Ishikawa (cell line): ENCODE measurements at regions not wholly inside any gene's neighbourhood (a gene's known extent, or its start where the extent isn't known, plus 50 kb on each side); places are given as distances from the start of the nearest gene placed in this dataset.

ENCODE experiments used
- CEBPB ChIP-seq: IDR thresholded peaks from 2 replicates; pipeline ENCODE4 v1.6.1; 2012
- CREB1 ChIP-seq: IDR thresholded peaks from 2 replicates; pipeline ENCODE4 v1.6.1; 2012; ENCODE audit warnings: low read depth
- EGR1 ChIP-seq: IDR thresholded peaks from 2 replicates; pipeline ENCODE4 v1.6.1; 2012
- EP300 ChIP-seq: IDR thresholded peaks from 2 replicates; pipeline ENCODE4 v1.6.1; 2012; ENCODE audit warnings: borderline replicate concordance
- FOXM1 ChIP-seq: IDR thresholded peaks from 2 replicates; pipeline ENCODE4 v1.6.1; 2012; ENCODE audit warnings: low read depth, borderline replicate concordance
- MAX ChIP-seq: IDR thresholded peaks from 2 replicates; pipeline ENCODE4 v1.6.1; 2012
- NFIC ChIP-seq: IDR thresholded peaks from 2 replicates; pipeline ENCODE4 v1.6.1; 2012
- RAD21 ChIP-seq: IDR thresholded peaks from 2 replicates; pipeline ENCODE4 v1.6.1; 2012; ENCODE audit warnings: low read depth
- TAF1 ChIP-seq: IDR thresholded peaks from 2 replicates; pipeline ENCODE4 v1.6.1; 2012; ENCODE audit warnings: low read depth, mild to moderate bottlenecking
- TCF12 ChIP-seq: IDR thresholded peaks from 2 replicates; pipeline ENCODE4 v1.6.1; 2012; ENCODE audit warnings: low read depth
- TEAD4 ChIP-seq: IDR thresholded peaks from 2 replicates; pipeline ENCODE4 v1.6.1; 2012
- YY1 ChIP-seq: IDR thresholded peaks from 2 replicates; pipeline ENCODE4 v1.6.1; 2012; ENCODE audit warnings: low read depth
- ZBTB7A ChIP-seq: IDR thresholded peaks from 2 replicates; pipeline ENCODE4 v1.6.1; 2012; ENCODE audit warnings: low read depth
- TF ChIP-seq, protein P1 (sequence below): IDR thresholded peaks from 2 replicates; pipeline ENCODE4 v1.6.1; 2012
- TF ChIP-seq, protein P2 (sequence below): IDR thresholded peaks from 2 replicates; pipeline ENCODE4 v1.6.1; 2012; ENCODE audit warnings: low read depth, mild to moderate bottlenecking

- no peak for TF ChIP-seq NFIC
Observed at GRCh38 chr10:44301781-44302355, 83.0 kb downstream of the CXCL12 start.

GRCh38 chr10:44300666-44301649, 83.9 kb downstream of the CXCL12 start:
- TF ChIP-seq TCF12 (peak; percentile 53; the same call in 1 of the 2 replicates), NFIC (peak; percentile 75), TEAD4 (no peak)

- no peak for TF ChIP-seq NFIC
- no peak for TF ChIP-seq FOXM1
- TF ChIP-seq MAX = no peak
- no peak for TF ChIP-seq EP300
- no peak for TF ChIP-seq TCF12
- no peak for TF ChIP-seq YY1
- no peak for TF ChIP-seq CEBPB
Observed at GRCh38 chr10:44298713-44299112, 86.2 kb downstream of the CXCL12 start.

- no peak for TF ChIP-seq MAX
- TF ChIP-seq CREB1 = no peak
- TF ChIP-seq YY1 = no peak
- TF ChIP-seq RAD21 = no peak
- no peak for TF ChIP-seq FOXM1
- no peak for TF ChIP-seq EGR1
- no peak for TF ChIP-seq CEBPB
- no peak for TF ChIP-seq TEAD4
- TF ChIP-seq, protein P1, sequence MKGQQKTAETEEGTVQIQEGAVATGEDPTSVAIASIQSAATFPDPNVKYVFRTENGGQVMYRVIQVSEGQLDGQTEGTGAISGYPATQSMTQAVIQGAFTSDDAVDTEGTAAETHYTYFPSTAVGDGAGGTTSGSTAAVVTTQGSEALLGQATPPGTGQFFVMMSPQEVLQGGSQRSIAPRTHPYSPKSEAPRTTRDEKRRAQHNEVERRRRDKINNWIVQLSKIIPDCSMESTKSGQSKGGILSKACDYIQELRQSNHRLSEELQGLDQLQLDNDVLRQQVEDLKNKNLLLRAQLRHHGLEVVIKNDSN = no peak
- TF ChIP-seq ZBTB7A = no peak
- no peak for TF ChIP-seq NFIC
- no peak for TF ChIP-seq TAF1
- TF ChIP-seq, protein P2, sequence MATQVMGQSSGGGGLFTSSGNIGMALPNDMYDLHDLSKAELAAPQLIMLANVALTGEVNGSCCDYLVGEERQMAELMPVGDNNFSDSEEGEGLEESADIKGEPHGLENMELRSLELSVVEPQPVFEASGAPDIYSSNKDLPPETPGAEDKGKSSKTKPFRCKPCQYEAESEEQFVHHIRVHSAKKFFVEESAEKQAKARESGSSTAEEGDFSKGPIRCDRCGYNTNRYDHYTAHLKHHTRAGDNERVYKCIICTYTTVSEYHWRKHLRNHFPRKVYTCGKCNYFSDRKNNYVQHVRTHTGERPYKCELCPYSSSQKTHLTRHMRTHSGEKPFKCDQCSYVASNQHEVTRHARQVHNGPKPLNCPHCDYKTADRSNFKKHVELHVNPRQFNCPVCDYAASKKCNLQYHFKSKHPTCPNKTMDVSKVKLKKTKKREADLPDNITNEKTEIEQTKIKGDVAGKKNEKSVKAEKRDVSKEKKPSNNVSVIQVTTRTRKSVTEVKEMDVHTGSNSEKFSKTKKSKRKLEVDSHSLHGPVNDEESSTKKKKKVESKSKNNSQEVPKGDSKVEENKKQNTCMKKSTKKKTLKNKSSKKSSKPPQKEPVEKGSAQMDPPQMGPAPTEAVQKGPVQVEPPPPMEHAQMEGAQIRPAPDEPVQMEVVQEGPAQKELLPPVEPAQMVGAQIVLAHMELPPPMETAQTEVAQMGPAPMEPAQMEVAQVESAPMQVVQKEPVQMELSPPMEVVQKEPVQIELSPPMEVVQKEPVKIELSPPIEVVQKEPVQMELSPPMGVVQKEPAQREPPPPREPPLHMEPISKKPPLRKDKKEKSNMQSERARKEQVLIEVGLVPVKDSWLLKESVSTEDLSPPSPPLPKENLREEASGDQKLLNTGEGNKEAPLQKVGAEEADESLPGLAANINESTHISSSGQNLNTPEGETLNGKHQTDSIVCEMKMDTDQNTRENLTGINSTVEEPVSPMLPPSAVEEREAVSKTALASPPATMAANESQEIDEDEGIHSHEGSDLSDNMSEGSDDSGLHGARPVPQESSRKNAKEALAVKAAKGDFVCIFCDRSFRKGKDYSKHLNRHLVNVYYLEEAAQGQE = no peak
- no peak for TF ChIP-seq TCF12
Observed at GRCh38 chr10:44297963-44298362, 86.9 kb downstream of the CXCL12 start.

DNA sequence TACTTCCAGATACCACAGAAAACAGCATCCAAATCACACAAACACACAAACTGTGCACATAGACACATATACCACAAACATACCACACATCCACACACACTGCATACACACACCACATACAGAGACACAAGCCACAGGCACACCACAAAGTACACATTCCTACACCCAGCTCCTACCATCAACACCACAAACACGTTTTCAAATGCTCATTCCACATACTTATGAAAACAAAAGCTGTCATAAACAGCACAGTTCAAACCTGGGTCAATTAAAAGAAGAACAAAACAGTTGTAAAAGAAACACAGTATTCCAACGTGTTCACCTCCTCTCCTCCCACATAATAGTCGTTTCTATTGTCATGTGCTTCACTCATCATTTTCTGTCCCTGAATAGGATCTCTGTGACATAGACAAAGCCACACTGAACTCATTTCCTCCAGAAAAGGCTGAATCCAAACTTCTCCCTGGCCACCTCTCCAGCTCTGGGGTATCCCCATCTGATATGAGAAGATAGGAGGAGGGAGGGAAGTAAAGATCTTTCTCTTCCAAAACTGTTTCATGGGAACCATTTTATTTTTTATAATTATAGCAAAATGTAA, 89.2 kb downstream of the CXCL12 start:
- TF ChIP-seq TAF1 (no peak), MAX (no peak)

DNA sequence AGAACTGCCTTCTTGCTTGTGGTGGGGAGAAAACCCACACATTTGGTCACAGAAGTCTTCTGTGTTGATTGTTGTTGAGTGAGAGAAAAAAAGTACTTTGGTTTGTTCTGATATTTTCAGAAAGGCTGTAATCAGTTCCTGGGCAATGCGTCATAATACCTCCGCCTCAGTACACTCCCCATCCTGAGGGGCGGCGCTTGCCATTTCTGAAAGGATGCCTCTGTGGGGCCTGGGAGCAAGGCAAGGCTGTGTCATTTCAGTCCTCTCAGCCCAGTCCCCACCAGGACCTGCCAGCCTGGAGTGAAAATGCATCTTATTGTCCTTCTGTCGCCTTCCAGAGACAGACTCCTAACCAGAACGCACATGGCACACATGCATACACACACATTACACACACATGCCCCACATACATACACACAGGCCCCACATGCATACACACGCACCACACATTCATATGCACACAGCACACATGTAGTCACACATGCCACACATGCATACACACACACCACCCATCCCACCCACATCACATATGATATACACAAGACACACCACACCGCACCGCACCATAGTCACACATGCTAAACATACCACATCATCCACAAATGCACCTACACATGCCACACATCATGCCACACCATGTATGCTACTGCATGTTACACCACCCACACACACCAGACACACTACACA, 90.0 kb downstream of the CXCL12 start:
- no peak for TF ChIP-seq EP300
- TF ChIP-seq, protein P2 = no peak
- no peak for TF ChIP-seq TAF1
- no peak for TF ChIP-seq CEBPB
- TF ChIP-seq TCF12 = no peak
- TF ChIP-seq MAX = no peak
- TF ChIP-seq TEAD4 = no peak
- TF ChIP-seq NFIC = no peak
- no peak for TF ChIP-seq RAD21
